Endothelial cell of umbilical vein (primary cell): ENCODE measurements at regions not wholly inside any gene's neighbourhood (a gene's known extent, or its start where the extent isn't known, plus 50 kb on each side); places are given as distances from the start of the nearest gene placed in this dataset.

Experiments
- BruUV-seq: library from RNA; stranded (reverse); fragments of 400-500 nt; replicated peaks from 2 replicates; lab custom pipeline; 2021; lab: Mats Ljungman, UMichigan
- CTCF ChIA-PET: fragments of 300-600, 350-600 bp; sonication (Branson Sonifier 250); formaldehyde crosslinking; loops from one replicate; lab custom pipeline; 2021; ENCODE audit warnings: antibody characterized with exemption, inconsistent platforms; lab: Charles Lee
- POLR2A ChIA-PET: fragments of 300-600, 350-600 bp; sonication (Branson Sonifier 250); formaldehyde crosslinking; loops from one replicate; lab custom pipeline; 2021; ENCODE audit warnings: antibody characterized with exemption, inconsistent platforms; lab: Charles Lee
- DNase-seq: peaks from one replicate; pipeline ENCODE4 v3.0.0-alpha.2; 2011; ENCODE audit warnings: low read depth, low spot score
- FAIRE-seq: peaks from 2 replicates; lab custom pipeline; 2011; peaks lifted over from hg19 to GRCh38; lab: Jason Lieb, UNC
- H2AFZ ChIP-seq: 2 replicates; pipeline ENCODE4 v1.6.0; 2012; ENCODE audit warnings: low read depth, low read length, control low read depth, inconsistent platforms
- H3K27ac ChIP-seq: 2 replicates; pipeline ENCODE4 v1.5.1; 2011; ENCODE audit warnings: low read depth, mild to moderate bottlenecking, control low read depth, low read length, moderate library complexity; ENCODE audit not compliant: insufficient read depth
- H3K27me3 ChIP-seq, 2 experiments: 2 replicates each; pipeline versions ENCODE4 v1.6.0 to v1.6.1; 2011; ENCODE audit warnings: low read length in 2 of 2, mixed read lengths in 1 of 2; ENCODE audit not compliant: control insufficient read depth in 2 of 2, insufficient read depth in 2 of 2
- H3K36me3 ChIP-seq, 2 experiments: 2 replicates in 1 of 2; 3 replicates in 1 of 2; pipeline ENCODE4 v1.5.1; 2011; ENCODE audit warnings: low read length in 2 of 2, mild to moderate bottlenecking in 1 of 2, moderate library complexity in 1 of 2; ENCODE audit not compliant: control insufficient read depth in 2 of 2, insufficient read depth in 2 of 2; ENCODE audit errors: extremely low read depth in 1 of 2
- H3K4me1 ChIP-seq: 3 replicates; pipeline ENCODE4 v1.5.1; 2011; ENCODE audit warnings: mild to moderate bottlenecking, low read length; ENCODE audit not compliant: control insufficient read depth, insufficient read depth; ENCODE audit errors: extremely low read depth
- H3K4me2 ChIP-seq: 2 replicates; pipeline ENCODE4 v1.6.1; 2011; ENCODE audit warnings: low read length, control low read depth, mixed read lengths; ENCODE audit not compliant: insufficient read depth
- H3K4me3 ChIP-seq, 3 experiments: fragments of 200-600 bp in 1 of 3; sonication (generic), shearing (Covaris generic) in 1 of 3; replicated peaks in 1 of 3; 2 replicates each; pipeline ENCODE4 v1.5.1; 2011 to 2016; ENCODE audit warnings: control low read depth in 3 of 3, low read length in 3 of 3, mild to moderate bottlenecking in 2 of 3, inconsistent platforms in 1 of 3, low read depth in 1 of 3, moderate library complexity in 1 of 3; ENCODE audit not compliant: insufficient read depth in 1 of 3
- H3K79me2 ChIP-seq: 2 replicates; pipeline ENCODE4 v1.6.0; 2012; ENCODE audit warnings: low read length, inconsistent platforms; ENCODE audit not compliant: control insufficient read depth, insufficient read depth
- H3K9ac ChIP-seq: replicated peaks from 2 replicates; pipeline ENCODE3; 2011; ENCODE audit warnings: low read length, control low read depth; ENCODE audit not compliant: insufficient read depth; ENCODE audit errors: extremely low read depth
- H3K9me1 ChIP-seq: replicated peaks from 3 replicates; pipeline ENCODE4 v1.6.0; 2011; ENCODE audit warnings: mild to moderate bottlenecking, low read length; ENCODE audit not compliant: control insufficient read depth, insufficient read depth; ENCODE audit errors: extremely low read depth
- H3K9me3 ChIP-seq: replicated peaks from 2 replicates; pipeline ENCODE4 v1.5.1; 2012; ENCODE audit warnings: low read length, inconsistent platforms; ENCODE audit not compliant: control insufficient read depth, insufficient read depth
- H4K20me1 ChIP-seq: replicated peaks from 2 replicates; pipeline ENCODE3; 2011; ENCODE audit warnings: mild to moderate bottlenecking, low read length; ENCODE audit not compliant: control insufficient read depth, insufficient read depth; ENCODE audit errors: extremely low read depth
- EZH2 ChIP-seq: IDR thresholded peaks from 2 replicates; pipeline ENCODE4 v1.6.1; 2012; ENCODE audit warnings: borderline replicate concordance, low read depth, mild to moderate bottlenecking, moderate library complexity, low read length, inconsistent platforms; ENCODE audit not compliant: severe bottlenecking
- FOS ChIP-seq: IDR thresholded peaks from 2 replicates; pipeline ENCODE4 v1.6.1; 2011; ENCODE audit warnings: mild to moderate bottlenecking, low read length, moderate library complexity, borderline replicate concordance; ENCODE audit not compliant: insufficient read depth
- GATA2 ChIP-seq: IDR thresholded peaks from 2 replicates; pipeline ENCODE4 v1.7.0; 2011; ENCODE audit warnings: low read depth, mild to moderate bottlenecking, moderate library complexity, mixed read lengths, low read length; ENCODE audit not compliant: insufficient read length, insufficient read depth
- JUN ChIP-seq: IDR thresholded peaks from 2 replicates; pipeline ENCODE4 v1.6.1; 2011; ENCODE audit warnings: borderline replicate concordance, low read depth; ENCODE audit not compliant: insufficient read length, insufficient read depth
- MYC ChIP-seq: IDR thresholded peaks from one replicate; pipeline ENCODE4 v1.6.1; 2011; ENCODE audit warnings: mild to moderate bottlenecking, low read depth, low read length
- POLR2A ChIP-seq: IDR thresholded peaks from 2 replicates; pipeline ENCODE4 v1.6.1; 2012; ENCODE audit warnings: low read depth, mild to moderate bottlenecking, control low read depth, low read length
- dilution Hi-C: fragments of 300-500 bp; cut with MboI; formaldehyde crosslinking; loops from one replicate; pipeline ENCODE4 v1.15.0; 2019; ENCODE audit warnings: low sequenced_read_pairs; ENCODE audit not compliant: extremely low pct_ligation_motif_present
- intact Hi-C: fragments of 100-400 bp; cut with micrococcal nuclease; formaldehyde crosslinking; loops from one replicate; pipeline ENCODE4 v1.10.0; 2022
- TF ChIP-seq, protein P1 (sequence below): IDR thresholded peaks from 2 replicates; pipeline ENCODE4 v1.6.1; 2011; ENCODE audit not compliant: insufficient read depth, insufficient read length
- TF ChIP-seq, protein P2 (sequence below), 2 donors: IDR thresholded peaks; 1 replicate in 1 of 2; 2 replicates in 1 of 2; pipeline ENCODE4 v1.5.1; 2011; ENCODE audit warnings: low read length in 2 of 2, mild to moderate bottlenecking in 2 of 2, moderate library complexity in 2 of 2, control low read depth in 1 of 2, inconsistent platforms in 1 of 2, low read depth in 1 of 2; ENCODE audit not compliant: insufficient read depth in 1 of 2; ENCODE audit errors: extremely low read depth in 1 of 2

DNA sequence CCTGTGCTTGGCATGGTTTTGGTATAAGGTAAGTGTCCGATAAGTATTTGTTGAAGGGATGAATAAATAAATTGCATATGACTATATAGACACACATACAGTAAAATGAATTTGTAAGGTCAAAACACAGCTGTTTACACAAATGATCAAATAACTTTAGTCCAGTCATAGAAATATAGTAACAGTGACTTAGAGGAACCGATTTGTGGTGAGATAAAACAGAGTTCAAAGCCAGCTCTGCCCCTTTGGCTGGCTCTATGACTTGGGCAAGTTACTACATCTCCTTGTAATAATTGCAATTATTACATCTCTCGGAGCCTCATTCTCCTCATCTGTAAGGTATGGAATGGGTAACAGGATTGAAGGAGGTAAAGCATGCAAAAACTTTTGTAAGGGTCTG is 384.0 kb downstream of the PLK2 start:
- H3K4me1 ChIP-seq, result peaks cover 3% of the 10 kb centered on the region
- H4K20me1 ChIP-seq, result no peaks in the 10 kb centered on the region
- no peaks in the 10 kb centered on the region for H3K36me3 ChIP-seq
- POLR2A ChIA-PET, result no interaction called here
- BruUV-seq, result no TSS peak
- no peak overlapping the region for H3K4me2 ChIP-seq
- no peak for TF ChIP-seq GATA2
- no peak for TF ChIP-seq JUN
- no peak for TF ChIP-seq POLR2A
- TF ChIP-seq MYC, result no peak
- TF ChIP-seq, protein P1, sequence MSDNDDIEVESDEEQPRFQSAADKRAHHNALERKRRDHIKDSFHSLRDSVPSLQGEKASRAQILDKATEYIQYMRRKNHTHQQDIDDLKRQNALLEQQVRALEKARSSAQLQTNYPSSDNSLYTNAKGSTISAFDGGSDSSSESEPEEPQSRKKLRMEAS, result no peak
- TF ChIP-seq, protein P2, sequence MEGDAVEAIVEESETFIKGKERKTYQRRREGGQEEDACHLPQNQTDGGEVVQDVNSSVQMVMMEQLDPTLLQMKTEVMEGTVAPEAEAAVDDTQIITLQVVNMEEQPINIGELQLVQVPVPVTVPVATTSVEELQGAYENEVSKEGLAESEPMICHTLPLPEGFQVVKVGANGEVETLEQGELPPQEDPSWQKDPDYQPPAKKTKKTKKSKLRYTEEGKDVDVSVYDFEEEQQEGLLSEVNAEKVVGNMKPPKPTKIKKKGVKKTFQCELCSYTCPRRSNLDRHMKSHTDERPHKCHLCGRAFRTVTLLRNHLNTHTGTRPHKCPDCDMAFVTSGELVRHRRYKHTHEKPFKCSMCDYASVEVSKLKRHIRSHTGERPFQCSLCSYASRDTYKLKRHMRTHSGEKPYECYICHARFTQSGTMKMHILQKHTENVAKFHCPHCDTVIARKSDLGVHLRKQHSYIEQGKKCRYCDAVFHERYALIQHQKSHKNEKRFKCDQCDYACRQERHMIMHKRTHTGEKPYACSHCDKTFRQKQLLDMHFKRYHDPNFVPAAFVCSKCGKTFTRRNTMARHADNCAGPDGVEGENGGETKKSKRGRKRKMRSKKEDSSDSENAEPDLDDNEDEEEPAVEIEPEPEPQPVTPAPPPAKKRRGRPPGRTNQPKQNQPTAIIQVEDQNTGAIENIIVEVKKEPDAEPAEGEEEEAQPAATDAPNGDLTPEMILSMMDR (IDR thresholded peaks at IDR 0.05; ENCODE audit: extremely low read depth in 1 of 2, insufficient read depth in 1 of 2, low read depth in 1 of 2, low read length in 2 of 2), result no peak
- no peak for TF ChIP-seq EZH2
- TF ChIP-seq FOS, result no peak
- no peaks in the 10 kb centered on the region for H3K9me1 ChIP-seq
- FAIRE-seq (no peak), DNase-seq (no peak)
- no peaks in the 10 kb centered on the region for H3K9me3 ChIP-seq
- dilution Hi-C loops, result no loop called here
- H3K4me3 ChIP-seq, result no peak overlapping the region
- H3K27me3 ChIP-seq, result no peaks in the 10 kb centered on the region
- intact Hi-C loops, result no loop called here
- CTCF ChIA-PET, result interaction anchor here (0.9 kb wide), 1 partner anchor 10 kb away, joined by 3 read pairs; no protein-coding TSS in a partner anchor
- no peak overlapping the region for H3K27ac ChIP-seq
- H3K79me2 ChIP-seq, result no peaks in the 10 kb centered on the region
- no peak overlapping the region for H3K9ac ChIP-seq
- H2AFZ ChIP-seq, result no peak overlapping the region
